ENCODE measurements at regions not wholly inside any gene's neighbourhood (a gene's known extent, or its start where the extent isn't known, plus 50 kb on each side); places are given as distances from the start of the nearest gene placed in this dataset.
"Not testable (repeated sequence)": the region's sequence is repeated elsewhere in the genome, so short reads cannot be mapped to it uniquely, and the experiment has no call there.

- no peak for DNase-seq
Measured at GRCh38 chr11:27241311-27242122, 121.5 kb downstream of the CCDC34 start.

- DNase-seq: no peak
Measured at GRCh38 chr11:27239305-27239942, 123.6 kb downstream of the CCDC34 start.

- DNase-seq: no peak
Measured at GRCh38 chr11:27238811-27239210, 124.2 kb downstream of the CCDC34 start.

- DNase-seq: no peak
Measured at GRCh38 chr11:27237643-27238042, 125.4 kb downstream of the CCDC34 start.

GRCh38 chr11:27234961-27235360, 128.1 kb downstream of the CCDC34 start:
- DNase-seq: no peak

GRCh38 chr11:27234043-27234668, 128.9 kb downstream of the CCDC34 start:
- peak; percentile 11 for DNase-seq

GRCh38 chr11:27233654-27234042, 129.4 kb downstream of the CCDC34 start:
- DNase-seq: no peak

- DNase-seq: no peak
Measured at GRCh38 chr11:27231530-27231929, 131.5 kb downstream of the CCDC34 start.

- no peak for DNase-seq
Measured at GRCh38 chr11:27230192-27230572, 132.8 kb downstream of the CCDC34 start.

- DNase-seq: no peak
Measured at GRCh38 chr11:27229511-27230191, 133.4 kb downstream of the CCDC34 start.

- DNase-seq: no peak
Measured at GRCh38 chr11:27228906-27229290, 134.1 kb downstream of the CCDC34 start.

- no peak for DNase-seq
Measured at GRCh38 chr11:27228232-27228905, 134.6 kb downstream of the CCDC34 start.

GRCh38 chr11:27227736-27228135, 135.3 kb downstream of the CCDC34 start:
- DNase-seq: no peak

- not testable (repeated sequence) for DNase-seq
Measured at GRCh38 chr11:27219487-27220039, 143.5 kb downstream of the CCDC34 start.

GRCh38 chr11:27218421-27219038, 144.5 kb downstream of the CCDC34 start:
- no peak for DNase-seq

GRCh38 chr11:27217948-27218420, 145.0 kb downstream of the CCDC34 start:
- DNase-seq: no peak

- no peak for DNase-seq
Measured at GRCh38 chr11:27217496-27217895, 145.5 kb downstream of the CCDC34 start.

- DNase-seq: no peak
Measured at GRCh38 chr11:27216270-27217149, 146.5 kb downstream of the CCDC34 start.

GRCh38 chr11:27215471-27216269, 147.3 kb downstream of the CCDC34 start:
- no peak for DNase-seq

GRCh38 chr11:27214713-27215112, 148.3 kb downstream of the CCDC34 start:
- DNase-seq: no peak
